IMR-90 (cell line): ENCODE measurements at regions not wholly inside any gene's neighbourhood (a gene's known extent, or its start where the extent isn't known, plus 50 kb on each side); places are given as distances from the start of the nearest gene placed in this dataset.

Experiments used
- ATAC-seq: fragments of 200-7000 bp; cut with Tn5 transposase; 2 replicates; pipeline ENCODE4 v1.9.1; 2020; ENCODE audit warnings: low read depth, mild to moderate bottlenecking, moderate library complexity
- BruUV-seq: library from RNA; stranded (reverse); fragments of 400-500 nt; replicated peaks from 2 replicates; lab custom pipeline; 2021; lab: Mats Ljungman, UMichigan
- CTCF ChIA-PET: fragments of 300-600 bp; formaldehyde crosslinking; extraction: SDS; loops from one replicate; lab custom pipeline; 2021; ENCODE audit warnings: antibody characterized with exemption; lab: Yijun Ruan, JAX
- POLR2A ChIA-PET: fragments of 300-600 bp; sonication (Branson Sonifier 250); formaldehyde crosslinking; loops from one replicate; lab custom pipeline; 2022; ENCODE audit warnings: antibody characterized with exemption; ENCODE audit not compliant: unreplicated experiment; lab: Charles Lee
- DNase-seq: peaks from one replicate; pipeline ENCODE4 v3.0.0; 2013
- H2AFZ ChIP-seq: replicated peaks from 2 replicates; pipeline ENCODE3; 2013; ENCODE audit warnings: low read length, mild to moderate bottlenecking; ENCODE audit not compliant: poor library complexity
- H2AK5ac ChIP-seq: 2 replicates; pipeline ENCODE4 v1.6.1; 2013; ENCODE audit warnings: low read depth, low read length, inconsistent platforms
- H2AK9ac ChIP-seq: replicated peaks from 2 replicates; pipeline ENCODE3; 2013; ENCODE audit warnings: mild to moderate bottlenecking, low read depth, low read length, moderate library complexity; ENCODE audit not compliant: poor library complexity
- H2BK120ac ChIP-seq: 2 replicates; pipeline ENCODE4 v1.6.1; 2013; ENCODE audit warnings: low read depth, low read length, inconsistent platforms
- H2BK15ac ChIP-seq: 3 replicates; pipeline ENCODE4 v1.6.1; 2013; ENCODE audit warnings: low read depth, low read length, inconsistent platforms
- H2BK20ac ChIP-seq: 2 replicates; pipeline ENCODE4 v1.6.1; 2013; ENCODE audit warnings: low read depth, mild to moderate bottlenecking, inconsistent platforms, low read length, moderate library complexity
- H2BK5ac ChIP-seq: 2 replicates; pipeline ENCODE4 v1.6.1; 2013; ENCODE audit warnings: mild to moderate bottlenecking, low read depth, low read length, inconsistent platforms; ENCODE audit not compliant: poor library complexity, severe bottlenecking
- H3K14ac ChIP-seq: replicated peaks from 2 replicates; pipeline ENCODE4 v1.6.1; 2013; ENCODE audit warnings: low read depth, low read length, inconsistent platforms
- H3K18ac ChIP-seq: 2 replicates; pipeline ENCODE4 v1.6.1; 2013; ENCODE audit warnings: low read depth, low read length, control low read depth
- H3K23ac ChIP-seq: 2 replicates; pipeline ENCODE4 v1.6.1; 2013; ENCODE audit warnings: low read depth, low read length, inconsistent platforms
- H3K27ac ChIP-seq: 2 replicates; pipeline ENCODE4 v1.5.1; 2013; ENCODE audit warnings: mild to moderate bottlenecking, control low read depth, low read length; ENCODE audit not compliant: insufficient read depth
- H3K27me3 ChIP-seq: 2 replicates; pipeline ENCODE4 v1.6.1; 2013; ENCODE audit warnings: low read length; ENCODE audit not compliant: control insufficient read depth, insufficient read depth
- H3K36me3 ChIP-seq: 2 replicates; pipeline ENCODE4 v1.6.1; 2013; ENCODE audit warnings: low read length, mixed read lengths; ENCODE audit not compliant: control insufficient read depth, insufficient read depth
- H3K4ac ChIP-seq: 2 replicates; pipeline ENCODE4 v1.6.1; 2013; ENCODE audit warnings: low read depth, low read length, inconsistent platforms
- H3K4me1 ChIP-seq: 2 replicates; pipeline ENCODE4 v1.6.1; 2013; ENCODE audit warnings: low read length, mixed read lengths; ENCODE audit not compliant: control insufficient read depth, insufficient read depth
- H3K4me2 ChIP-seq: 2 replicates; pipeline ENCODE4 v1.6.1; 2013; ENCODE audit warnings: low read depth, mild to moderate bottlenecking, control low read depth, low read length, moderate library complexity
- H3K4me3 ChIP-seq: 2 replicates; pipeline ENCODE4 v1.5.1; 2013; ENCODE audit warnings: low read depth, mild to moderate bottlenecking, control low read depth, low read length, moderate library complexity; ENCODE audit not compliant: insufficient read depth
- H3K56ac ChIP-seq: 2 replicates; pipeline ENCODE4 v1.6.1; 2013; ENCODE audit warnings: low read length, inconsistent platforms; ENCODE audit not compliant: insufficient read depth; ENCODE audit errors: extremely low read depth
- H3K79me1 ChIP-seq, 2 experiments: 2 replicates each; pipeline ENCODE4 v1.6.1; 2013; ENCODE audit warnings: low read length in 2 of 2, inconsistent platforms in 1 of 2, low read depth in 1 of 2
- H3K9ac ChIP-seq: 2 replicates; pipeline ENCODE4 v1.6.1; 2013; ENCODE audit warnings: low read depth, low read length, control low read depth
- H3K9me1 ChIP-seq: 2 replicates; pipeline ENCODE4 v1.6.1; 2013; ENCODE audit warnings: low read length, inconsistent platforms; ENCODE audit not compliant: insufficient read depth
- H3K9me3 ChIP-seq: 2 replicates; pipeline ENCODE4 v1.6.1; 2013; ENCODE audit warnings: low read length; ENCODE audit not compliant: control insufficient read depth, insufficient read depth
- H4K20me1 ChIP-seq: 2 replicates; pipeline ENCODE4 v1.6.1; 2013; ENCODE audit warnings: low read length, inconsistent platforms; ENCODE audit not compliant: insufficient read depth
- H4K5ac ChIP-seq: 2 replicates; pipeline ENCODE4 v1.6.1; 2013; ENCODE audit warnings: mild to moderate bottlenecking, low read depth, low read length, control low read depth
- H4K8ac ChIP-seq, 2 experiments: 2 replicates each; pipeline ENCODE4 v1.6.1; 2013; ENCODE audit warnings: low read depth in 2 of 2, low read length in 2 of 2, control low read depth in 1 of 2, inconsistent platforms in 1 of 2
- H4K91ac ChIP-seq: 2 replicates; pipeline ENCODE4 v1.6.1; 2013; ENCODE audit warnings: low read depth, low read length, inconsistent platforms; ENCODE audit not compliant: insufficient read depth
- BHLHE40 ChIP-seq: fragments of 150-350 bp; IDR thresholded peaks from 2 replicates; pipeline ENCODE4 v1.6.1; 2016; ENCODE audit warnings: mild to moderate bottlenecking, low read depth, low read length
- CEBPB ChIP-seq: IDR thresholded peaks from 2 replicates; pipeline ENCODE4 v1.6.1; 2012; ENCODE audit warnings: low read depth, low read length, improper control_type of control experiment
- CHD1 ChIP-seq: IDR thresholded peaks from 2 replicates; pipeline ENCODE4 v1.6.1; 2012; ENCODE audit warnings: low read depth, low read length, improper control_type of control experiment
- CTCF ChIP-seq: conservative IDR thresholded peaks from 2 replicates; pipeline ENCODE4 v1.5.1; 2012; ENCODE audit warnings: mild to moderate bottlenecking, low read depth, low read length, improper control_type of control experiment
- ELK1 ChIP-seq: fragments of 150-350 bp; IDR thresholded peaks from 2 replicates; pipeline ENCODE4 v1.6.1; 2016; ENCODE audit warnings: low read depth, mild to moderate bottlenecking, low read length, moderate library complexity, borderline replicate concordance
- FOS ChIP-seq: fragments of 150-350 bp; IDR thresholded peaks from 2 replicates; pipeline ENCODE4 v1.6.1; 2016; ENCODE audit warnings: low read depth, low read length
- MAFK ChIP-seq: IDR thresholded peaks from 2 replicates; pipeline ENCODE4 v1.6.1; 2012; ENCODE audit warnings: low read depth, low read length, improper control_type of control experiment
- MAZ ChIP-seq: IDR thresholded peaks from 2 replicates; pipeline ENCODE4 v1.6.1; 2012; ENCODE audit warnings: low read depth, mild to moderate bottlenecking, low read length, improper control_type of control experiment, moderate library complexity, borderline replicate concordance
- MXI1 ChIP-seq: IDR thresholded peaks from 2 replicates; pipeline ENCODE4 v1.6.1; 2012; ENCODE audit warnings: low read depth, mild to moderate bottlenecking, low read length, moderate library complexity, borderline replicate concordance
- NFE2L2 ChIP-seq: fragments of 150-350 bp; IDR thresholded peaks from 2 replicates; pipeline ENCODE4 v1.6.1; 2016; ENCODE audit warnings: low read depth, mild to moderate bottlenecking, low read length
- POLR2A ChIP-seq: IDR thresholded peaks from 2 replicates; pipeline ENCODE4 v1.6.1; 2012; ENCODE audit warnings: mild to moderate bottlenecking, low read depth, low read length
- RAD21 ChIP-seq: IDR thresholded peaks from 2 replicates; pipeline ENCODE4 v1.6.1; 2012; ENCODE audit warnings: low read length, improper control_type of control experiment
- RCOR1 ChIP-seq: IDR thresholded peaks from 2 replicates; pipeline ENCODE4 v1.6.1; 2012; ENCODE audit warnings: mild to moderate bottlenecking, low read length, improper control_type of control experiment; ENCODE audit not compliant: insufficient replicate concordance
- RFX5 ChIP-seq: IDR thresholded peaks from 2 replicates; pipeline ENCODE4 v1.8.0; 2012; ENCODE audit warnings: low read depth, mild to moderate bottlenecking, low read length, moderate library complexity
- SMC3 ChIP-seq: fragments of 150-350 bp; IDR thresholded peaks from 2 replicates; pipeline ENCODE4 v1.6.1; 2016; ENCODE audit warnings: low read depth, mild to moderate bottlenecking, antibody characterized with exemption, low read length, moderate library complexity
- USF2 ChIP-seq: fragments of 150-350 bp; IDR thresholded peaks from 2 replicates; pipeline ENCODE4 v1.6.1; 2017; ENCODE audit warnings: mild to moderate bottlenecking, antibody characterized with exemption, low read length, low read depth
- WGBS, 2 experiments: methylation state at CpG; one replicate each; pipeline versions ENCODE4 v1.1.5 to v1.1.7; 2013; ENCODE audit warnings: missing lambda C conversion rate in 2 of 2; ENCODE audit not compliant: insufficient read length in 1 of 2; ENCODE audit errors: extremely low coverage in 2 of 2; 5-methylcytosine and 5-hydroxymethylcytosine counted together
- dilution Hi-C: fragments of 300-500 bp; cut with HindIII; formaldehyde crosslinking; loops from one replicate; pipeline ENCODE4 v1.14.3; 2018; ENCODE audit warnings: low sequenced_read_pairs; ENCODE audit not compliant: unreplicated experiment
- in situ Hi-C: fragments of 300-500 bp; cut with MboI; formaldehyde crosslinking; loops from 3 replicates; pipeline ENCODE4 v1.14.3; 2019; ENCODE audit warnings: low sequenced_read_pairs, inconsistent platforms, mixed read lengths
- intact Hi-C: fragments of 100-400 bp; cut with micrococcal nuclease; formaldehyde crosslinking; loops from 2 replicates; pipeline ENCODE4 v1.10.0; 2022

GRCh38 chr2:59968441-59968840 is 585.0 kb downstream of the BCL11A start:
- ChIA-PET POLR2A (no interaction called here), CTCF (no interaction called here)
- Histone ChIP-seq H3K4me1 (no peaks in the 10 kb centered on the region), H3K4me3 (no peak overlapping the region), H3K36me3 (no peaks in the 10 kb centered on the region), H2AFZ (no peak overlapping the region), H3K4ac (no peak overlapping the region), H4K20me1 (no peaks in the 10 kb centered on the region), H3K27me3 (no peaks in the 10 kb centered on the region), H2BK15ac (no peak overlapping the region), H4K8ac (no peak overlapping the region), H4K5ac (no peak overlapping the region), H3K79me1 (no peaks in the 10 kb centered on the region), H4K91ac (no peak overlapping the region), H3K56ac (no peak overlapping the region), H3K14ac (no peak overlapping the region), H3K18ac (no peak overlapping the region), H2BK120ac (no peak overlapping the region), H3K4me2 (no peak overlapping the region), H2AK9ac (no peak overlapping the region), H2BK20ac (no peak overlapping the region), H3K9me1 (no peaks in the 10 kb centered on the region), H3K9ac (no peak overlapping the region), H3K23ac (no peak overlapping the region), H3K9me3 (peaks cover 7% of the 10 kb centered on the region; the same call in 1 of the 2 replicates), H2BK5ac (no peak overlapping the region), H2AK5ac (no peak overlapping the region), H3K27ac (no peak overlapping the region)
- ATAC-seq (no peak), DNase-seq (no peak)
- intact Hi-C loops (no loop called here), in situ Hi-C loops (no loop called here), dilution Hi-C loops (no loop called here)
- no TSS peak for BruUV-seq
- TF ChIP-seq MAFK (no peak), CHD1 (no peak), BHLHE40 (no peak), NFE2L2 (no peak), USF2 (no peak), ELK1 (no peak), CTCF (no peak), MAZ (no peak), RFX5 (no peak), MXI1 (no peak), CEBPB (no peak), RCOR1 (no peak), POLR2A (no peak), RAD21 (no peak), SMC3 (no peak), FOS (no peak)
- WGBS, 2 experiments = no CpG with 5 or more reads among the region's 1 CpG
